ENCODE measurements at regions not wholly inside any gene's neighbourhood (a gene's known extent, or its start where the extent isn't known, plus 50 kb on each side); places are given as distances from the start of the nearest gene placed in this dataset.

DNA sequence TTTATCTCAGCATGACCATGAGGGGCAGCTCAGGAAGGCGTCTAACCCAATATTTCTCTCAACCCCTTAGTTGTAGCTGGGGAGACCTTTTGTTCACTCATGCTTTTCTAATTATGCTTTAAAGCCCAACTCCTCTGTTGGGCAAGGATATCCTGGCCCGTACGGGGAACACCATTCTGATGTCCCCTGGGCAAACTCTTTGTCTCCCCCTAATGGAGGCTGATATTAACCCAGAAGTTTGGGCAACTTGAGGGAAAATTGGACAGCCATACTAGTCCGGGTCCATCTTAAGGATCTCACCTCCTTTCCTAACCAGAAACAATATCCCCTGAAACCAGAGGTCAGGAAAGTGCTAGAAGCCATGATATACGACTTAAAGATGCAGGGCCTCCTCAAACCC is 143.7 kb upstream of the COX10 start:
- H3K4me1 ChIP-seq (ENCODE audit: insufficient read depth): 0 out of 2 replicates have a peak, but pooled peaks cover 6% of the 10 kb centered on the region
- H3K79me2 ChIP-seq (replicated peaks; ENCODE audit: insufficient read depth): no peaks in the 10 kb centered on the region
- no peak for ATAC-seq
- no peak overlapping the region for H3K4me3 ChIP-seq
- H3K27me3 ChIP-seq (ENCODE audit: insufficient read depth): no peaks in the 10 kb centered on the region
- H3K36me3 Mint-ChIP-seq (ENCODE audit: low read depth): no peaks in the 10 kb centered on the region
- no peaks in the 10 kb centered on the region for H3F3A ChIP-seq (replicated peaks; ENCODE audit: low read depth)
- peaks cover 15% of the 10 kb centered on the region for H3K27me3 Mint-ChIP-seq (ENCODE audit: insufficient read depth, low read depth, poor library complexity)
- H3K27ac ChIP-seq (ENCODE audit: low read depth): no peak overlapping the region
- H3K9me2 ChIP-seq (ENCODE audit: insufficient read depth): no peaks in the 10 kb centered on the region
- H3K4me3 Mint-ChIP-seq: no peak overlapping the region
- TF ChIP-seq EZH2phosphoT487 (IDR thresholded peaks at IDR 0.05; ENCODE audit: unreplicated experiment): no peak
- no peak for TF ChIP-seq ZNF331 (CRISPR knock-in tag; IDR thresholded peaks at IDR 0.05; ENCODE audit: low read depth)
- TF ChIP-seq, protein P1, sequence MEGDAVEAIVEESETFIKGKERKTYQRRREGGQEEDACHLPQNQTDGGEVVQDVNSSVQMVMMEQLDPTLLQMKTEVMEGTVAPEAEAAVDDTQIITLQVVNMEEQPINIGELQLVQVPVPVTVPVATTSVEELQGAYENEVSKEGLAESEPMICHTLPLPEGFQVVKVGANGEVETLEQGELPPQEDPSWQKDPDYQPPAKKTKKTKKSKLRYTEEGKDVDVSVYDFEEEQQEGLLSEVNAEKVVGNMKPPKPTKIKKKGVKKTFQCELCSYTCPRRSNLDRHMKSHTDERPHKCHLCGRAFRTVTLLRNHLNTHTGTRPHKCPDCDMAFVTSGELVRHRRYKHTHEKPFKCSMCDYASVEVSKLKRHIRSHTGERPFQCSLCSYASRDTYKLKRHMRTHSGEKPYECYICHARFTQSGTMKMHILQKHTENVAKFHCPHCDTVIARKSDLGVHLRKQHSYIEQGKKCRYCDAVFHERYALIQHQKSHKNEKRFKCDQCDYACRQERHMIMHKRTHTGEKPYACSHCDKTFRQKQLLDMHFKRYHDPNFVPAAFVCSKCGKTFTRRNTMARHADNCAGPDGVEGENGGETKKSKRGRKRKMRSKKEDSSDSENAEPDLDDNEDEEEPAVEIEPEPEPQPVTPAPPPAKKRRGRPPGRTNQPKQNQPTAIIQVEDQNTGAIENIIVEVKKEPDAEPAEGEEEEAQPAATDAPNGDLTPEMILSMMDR (conservative IDR thresholded peaks at IDR 0.05; ENCODE audit: low read depth in 2 of 2): peak; percentile 46 to 49
- peaks cover 11% of the 10 kb centered on the region for H3K4me1 Mint-ChIP-seq
- DNase-seq (ENCODE audit: low spot score): no peak
- H3K36me3 ChIP-seq (ENCODE audit: insufficient read depth): no peaks in the 10 kb centered on the region
- no peaks in the 10 kb centered on the region for H3K9me3 Mint-ChIP-seq
- no peak overlapping the region for H3K4me2 ChIP-seq
- H2AFZ ChIP-seq: no peak overlapping the region
- H3K27ac Mint-ChIP-seq: no peak overlapping the region
- no peaks in the 10 kb centered on the region for H4K20me1 ChIP-seq (replicated peaks; ENCODE audit: insufficient read depth)

DNA sequence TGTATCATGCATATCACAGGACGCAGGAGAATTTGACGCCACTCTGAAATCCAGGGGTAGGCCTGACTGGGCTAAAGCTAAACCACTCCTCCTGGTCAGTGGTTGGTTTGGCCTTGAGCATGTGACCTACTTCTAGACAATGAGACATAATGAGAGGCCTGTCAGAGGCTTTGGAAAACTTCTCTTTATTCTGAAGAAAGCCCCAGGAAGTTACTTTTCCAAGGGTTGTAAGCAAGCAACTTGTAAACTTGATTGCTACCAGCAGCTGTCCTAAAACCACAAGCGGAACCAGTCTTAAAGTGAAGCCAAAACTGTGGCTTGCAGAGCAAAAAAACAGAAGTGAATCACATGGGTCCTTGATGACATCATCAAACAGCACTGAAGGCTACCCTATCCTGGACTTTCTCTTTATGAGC is 138.2 kb upstream of the COX10 start:
- Histone ChIP-seq H3K4me3 (no peak overlapping the region), H3K36me3 (ENCODE audit: insufficient read depth) (no peaks in the 10 kb centered on the region), H3K4me1 (ENCODE audit: insufficient read depth) (no peaks in the 10 kb centered on the region), H4K20me1 (replicated peaks; ENCODE audit: insufficient read depth) (no peaks in the 10 kb centered on the region), H3K27me3 (ENCODE audit: insufficient read depth) (no peaks in the 10 kb centered on the region), H3F3A (replicated peaks; ENCODE audit: low read depth) (no peaks in the 10 kb centered on the region), H2AFZ (no peak overlapping the region), H3K9me2 (ENCODE audit: insufficient read depth) (no peaks in the 10 kb centered on the region), H3K79me2 (replicated peaks; ENCODE audit: insufficient read depth) (no peaks in the 10 kb centered on the region), H3K27ac (ENCODE audit: low read depth) (no peak overlapping the region), H3K4me2 (no peak overlapping the region)
- Mint-ChIP-seq H3K36me3 (ENCODE audit: low read depth) (no peaks in the 10 kb centered on the region), H3K9me3 (no peaks in the 10 kb centered on the region), H3K4me3 (no peak overlapping the region), H3K27me3 (ENCODE audit: insufficient read depth, low read depth, poor library complexity) (peaks cover 2% of the 10 kb centered on the region), H3K4me1 (peaks cover 15% of the 10 kb centered on the region; the same call in 2 of the 3 replicates), H3K27ac (no peak overlapping the region; the same call in 1 of the 2 replicates)
- DNase-seq (ENCODE audit: low spot score) (no peak), ATAC-seq (no peak; the same call in 1 of the 3 replicates)
- TF ChIP-seq CREB1 (CRISPR knock-in tag; IDR thresholded peaks at IDR 0.05; ENCODE audit: low read depth) (no peak), NANOG (IDR thresholded peaks at IDR 0.05; ENCODE audit: borderline replicate concordance) (no peak), JUNB (IDR thresholded peaks at IDR 0.05; ENCODE audit: unreplicated experiment) (no peak), EZH2 (IDR thresholded peaks at IDR 0.05; ENCODE audit: low read depth, unreplicated experiment) (no peak), ZNF331 (CRISPR knock-in tag; IDR thresholded peaks at IDR 0.05; ENCODE audit: low read depth) (no peak)

DNA sequence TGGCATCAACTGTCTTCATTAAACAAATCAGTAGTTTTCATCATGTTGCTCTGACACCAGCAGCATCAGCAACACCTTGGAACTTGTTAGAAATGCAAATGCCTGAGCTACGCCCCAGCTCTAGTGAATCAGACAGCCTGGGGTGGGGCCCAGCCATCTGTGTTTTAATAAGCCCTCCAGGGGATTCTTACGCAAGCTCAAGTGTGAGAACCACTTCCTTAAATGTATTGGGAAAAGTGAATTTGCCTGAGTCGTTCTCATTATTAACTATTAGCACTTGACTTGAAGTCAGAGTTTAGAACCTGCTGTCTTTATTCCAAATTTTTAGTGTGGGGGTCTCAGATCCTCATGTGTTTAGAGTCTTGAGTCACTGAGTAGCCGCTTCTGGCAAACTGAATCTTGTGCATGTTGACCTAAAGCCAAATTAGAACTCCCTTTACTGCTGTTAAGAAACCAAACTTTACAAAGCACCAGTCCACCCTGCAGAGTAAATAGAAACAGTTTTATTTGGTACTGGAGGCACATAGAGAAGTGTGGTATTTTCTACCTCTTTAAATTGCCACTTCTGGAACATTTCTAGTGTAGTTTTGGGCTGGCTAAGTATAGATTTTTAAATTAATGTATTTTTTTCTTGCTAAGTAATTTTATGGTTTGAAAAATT is 137.4 kb upstream of the COX10 start:
- Histone ChIP-seq H4K20me1 (replicated peaks; ENCODE audit: insufficient read depth) (no peaks in the 10 kb centered on the region), H3K27me3 (ENCODE audit: insufficient read depth) (no peaks in the 10 kb centered on the region), H3K27ac (ENCODE audit: low read depth) (no peak overlapping the region), H3K9me2 (ENCODE audit: insufficient read depth) (no peaks in the 10 kb centered on the region), H2AFZ (no peak overlapping the region), H3K79me2 (replicated peaks; ENCODE audit: insufficient read depth) (no peaks in the 10 kb centered on the region), H3K4me2 (no peak overlapping the region), H3K4me3 (no peak overlapping the region), H3K4me1 (ENCODE audit: insufficient read depth) (no peaks in the 10 kb centered on the region), H3F3A (replicated peaks; ENCODE audit: low read depth) (no peaks in the 10 kb centered on the region), H3K36me3 (ENCODE audit: insufficient read depth) (no peaks in the 10 kb centered on the region)
- no peaks in the 10 kb centered on the region for H3K36me3 Mint-ChIP-seq (ENCODE audit: low read depth)
- H3K27ac Mint-ChIP-seq: no peak overlapping the region
- peaks cover 2% of the 10 kb centered on the region for H3K27me3 Mint-ChIP-seq (ENCODE audit: insufficient read depth, low read depth, poor library complexity)
- DNase-seq (ENCODE audit: low spot score) (peak; percentile 30), ATAC-seq (peak; percentile 63)
- H3K4me1 Mint-ChIP-seq: peaks cover 15% of the 10 kb centered on the region; the same call in 2 of the 3 replicates
- no peak overlapping the region for H3K4me3 Mint-ChIP-seq
- no peaks in the 10 kb centered on the region for H3K9me3 Mint-ChIP-seq
- TF ChIP-seq ZNF331 (CRISPR knock-in tag; IDR thresholded peaks at IDR 0.05; ENCODE audit: low read depth) (no peak), ZNF114 (CRISPR knock-in tag; IDR thresholded peaks at IDR 0.05) (no peak), CREB1 (CRISPR knock-in tag; IDR thresholded peaks at IDR 0.05; ENCODE audit: low read depth) (no peak)
- TF ChIP-seq, protein P1 (conservative IDR thresholded peaks at IDR 0.05; ENCODE audit: low read depth in 2 of 2): no peak

Measured in GM23338 (cell line).